T-helper 1 cell treated with Interleukin-12 subunit alpha and Interleukin-12 subunit beta and Interleukin-4 antibody, amounts not matched to agents 30 ng/mL and 1 ng/mL, for 36 hours (primary cell): ENCODE measurements at regions not wholly inside any gene's neighbourhood (a gene's known extent, or its start where the extent isn't known, plus 50 kb on each side); places are given as distances from the start of the nearest gene placed in this dataset.

Source experiments
- intact Hi-C: fragments of 100-400 bp; cut with micrococcal nuclease; formaldehyde crosslinking; loops from one replicate; pipeline ENCODE4 v1.15.1; 2024

DNA sequence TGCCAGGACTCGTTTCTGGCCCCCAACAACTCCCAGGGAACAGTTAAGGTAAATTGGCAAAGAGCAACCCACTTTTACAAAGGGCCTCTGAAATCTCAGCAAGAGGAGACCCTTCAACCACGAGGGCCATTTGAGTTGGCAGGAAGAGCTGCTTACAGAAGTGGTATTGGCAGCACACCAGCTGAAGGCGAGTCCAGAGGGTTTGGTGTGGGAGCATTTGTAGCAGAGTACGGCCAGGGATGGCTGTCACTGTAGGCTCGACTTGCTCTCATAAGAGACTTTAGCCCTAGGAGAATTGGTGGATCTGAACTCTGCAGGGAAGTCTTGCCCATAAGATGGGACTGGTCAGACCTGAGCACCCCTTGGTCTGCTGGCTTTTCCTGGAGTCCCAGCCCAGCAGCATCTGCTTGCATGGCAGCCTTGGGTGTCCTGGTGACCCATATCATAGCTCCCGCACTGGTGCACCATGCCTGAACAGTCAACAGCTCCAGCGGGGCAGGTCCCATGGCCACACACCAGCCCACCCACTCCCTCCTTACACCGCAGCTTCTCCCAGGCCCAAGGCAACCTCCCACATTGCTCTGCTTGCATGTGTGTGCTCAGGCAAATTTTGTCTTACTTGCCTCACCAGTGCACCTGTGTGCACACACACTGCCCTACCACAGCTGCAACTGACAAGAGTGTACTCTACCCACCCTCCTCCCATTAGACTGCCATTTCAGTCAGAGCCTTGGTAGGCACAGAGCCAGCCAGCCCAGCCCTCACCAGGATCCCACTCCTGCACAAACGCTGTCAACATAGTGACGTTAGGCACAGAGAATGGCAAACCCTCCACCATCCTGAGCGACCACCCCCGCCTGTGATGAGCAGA lies 861.6 kb upstream of the DPPA4 start:
- intact Hi-C loops, result no loop called here

DNA sequence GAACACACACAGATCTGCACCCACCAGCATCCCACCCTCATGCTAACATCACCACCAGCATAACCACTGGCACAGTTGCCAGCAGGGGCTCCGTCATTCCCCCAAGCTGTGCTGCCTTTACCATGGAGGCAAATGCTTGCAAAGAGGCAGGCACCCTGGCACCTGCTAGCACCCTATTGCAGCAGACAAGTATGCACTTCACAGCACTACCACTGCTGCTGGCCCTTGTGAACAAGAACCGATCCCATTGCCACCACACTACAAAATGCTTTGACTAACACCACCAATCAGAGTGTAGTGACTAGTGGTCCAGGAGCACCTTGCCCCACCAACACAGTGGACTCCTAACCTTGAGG lies 862.2 kb upstream of the DPPA4 start:
- intact Hi-C loops, result no loop called here

DNA sequence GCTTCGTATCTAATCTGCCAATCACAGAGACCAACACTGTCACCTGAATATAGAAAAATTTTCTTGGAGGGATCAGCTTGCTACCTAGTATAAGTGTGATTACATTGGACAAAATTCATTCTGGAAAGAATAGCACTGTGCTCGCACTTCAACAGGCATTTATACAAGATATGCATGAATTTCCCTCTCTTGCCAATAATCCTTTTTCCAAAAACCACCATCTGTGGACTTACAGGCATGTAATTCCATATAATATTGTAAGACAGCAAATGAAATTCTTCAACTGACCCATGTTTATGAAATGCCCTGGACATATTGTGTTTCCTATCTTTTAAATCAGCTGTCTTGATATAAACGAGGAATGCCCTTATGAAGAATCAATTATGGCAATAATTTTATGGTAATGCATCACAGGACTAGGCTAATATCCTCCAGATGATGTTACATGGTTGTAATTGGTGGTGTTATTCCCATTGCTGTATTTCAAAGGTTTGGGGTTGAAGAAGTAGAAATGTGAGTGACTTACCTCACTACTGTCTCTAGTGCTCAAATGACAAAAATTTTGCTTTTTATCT lies 861.4 kb upstream of the NECTIN3 start:
- intact Hi-C loops, result no loop called here

DNA sequence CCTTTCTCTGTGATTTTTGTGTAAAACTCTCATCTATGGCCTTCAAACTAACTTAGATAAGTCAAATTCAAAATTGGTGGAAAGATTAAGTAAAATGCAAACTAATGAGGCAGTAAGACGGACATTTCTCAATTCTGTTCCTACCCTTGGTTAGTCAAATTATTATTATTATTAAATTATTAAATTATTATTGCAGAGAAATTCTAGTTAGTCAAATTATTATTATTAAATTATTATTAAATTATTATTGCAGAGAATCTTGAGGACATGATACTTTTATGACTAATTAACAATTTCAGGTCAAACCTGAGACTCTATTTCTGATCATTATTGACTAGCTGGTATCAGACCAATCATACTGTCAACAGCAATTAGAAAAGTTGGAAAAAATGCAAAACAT lies 845.0 kb upstream of the NECTIN3 start:
- intact Hi-C loops, result no loop called here

DNA sequence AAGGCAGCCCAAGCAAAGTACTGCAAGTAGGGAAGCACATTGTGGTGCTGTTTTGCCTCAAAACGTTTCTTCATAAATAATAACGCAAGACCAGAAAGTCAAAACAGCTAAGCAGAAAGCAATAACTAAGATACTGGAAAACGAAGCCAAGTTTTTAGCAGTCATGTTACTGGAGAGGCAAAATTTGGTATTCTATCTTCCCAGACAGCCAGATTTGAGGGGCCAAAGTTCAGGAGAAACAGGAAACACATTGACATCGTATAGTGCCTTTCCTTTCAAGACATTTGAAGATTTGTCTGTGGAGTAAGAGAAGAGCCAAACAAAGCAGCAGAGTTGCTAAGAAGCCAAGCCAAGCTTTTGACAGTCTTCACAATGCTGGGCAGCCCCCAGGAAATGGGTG lies 843.6 kb upstream of the NECTIN3 start:
- intact Hi-C loops, result no loop called here

DNA sequence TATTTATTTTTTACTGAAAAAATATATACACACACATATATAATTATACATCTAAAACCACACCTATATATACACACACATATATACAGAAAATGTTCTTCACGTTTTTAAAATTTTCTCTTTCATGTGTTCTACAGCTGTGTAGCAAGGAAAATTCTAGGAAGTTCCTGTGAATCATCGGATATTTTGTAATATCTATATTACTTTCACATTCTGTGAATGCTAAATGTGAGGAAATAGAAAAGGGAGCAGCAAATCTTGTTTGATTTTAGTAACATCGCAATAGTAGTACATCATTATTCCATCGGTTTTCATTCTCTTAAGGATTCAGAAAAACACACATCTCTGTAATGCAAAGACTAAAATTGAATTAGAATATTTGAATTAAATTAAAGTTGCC lies 836.8 kb upstream of the NECTIN3 start:
- intact Hi-C loops, result no loop called here

DNA sequence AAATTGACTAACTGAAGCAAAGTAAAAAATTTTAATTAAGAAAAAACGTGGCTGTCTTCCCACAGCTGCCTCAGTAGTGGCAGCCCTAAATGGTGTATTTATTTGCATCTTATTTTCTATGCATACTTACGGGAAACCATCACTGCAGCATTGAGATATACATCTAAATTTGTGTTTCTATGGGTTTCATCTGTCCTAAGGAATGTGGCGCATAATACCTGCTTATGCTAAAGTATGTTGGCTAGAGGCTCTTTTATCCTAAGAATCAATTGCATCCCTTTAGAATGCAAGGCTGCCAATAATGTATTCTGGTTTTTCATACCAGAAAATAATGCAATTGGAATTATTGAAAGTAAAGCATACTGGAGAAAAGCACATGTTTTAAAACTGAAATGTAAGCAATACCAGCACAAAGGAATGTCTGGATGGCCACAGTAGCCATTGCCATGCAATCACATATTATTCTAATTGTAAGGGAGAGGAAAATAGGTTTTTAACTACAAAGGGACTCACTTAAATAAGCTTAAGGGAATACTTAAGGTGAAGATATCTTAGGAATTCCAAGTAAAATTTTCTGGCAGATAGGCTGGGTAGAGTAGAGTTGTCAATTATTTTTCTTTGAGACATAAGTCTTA lies 834.5 kb upstream of the NECTIN3 start:
- intact Hi-C loops, result no loop called here

DNA sequence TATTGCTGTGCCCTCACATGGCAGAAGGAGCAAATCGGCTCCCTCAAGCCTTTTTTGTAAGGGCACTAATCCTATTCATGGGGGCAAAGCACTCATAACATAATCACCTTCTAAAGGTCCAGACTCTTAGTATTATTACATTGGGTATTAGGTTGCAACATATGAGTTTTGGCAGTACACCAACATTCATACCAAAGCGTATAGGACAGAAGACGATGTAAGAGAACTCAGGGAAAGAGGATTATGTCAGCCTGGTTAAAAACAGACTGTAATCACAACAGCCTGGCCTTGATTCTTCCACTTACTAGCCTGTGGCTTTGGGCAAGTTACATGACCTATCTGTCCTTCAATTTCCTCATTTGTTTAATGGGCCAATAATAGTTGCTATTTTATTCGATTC lies 828.5 kb upstream of the NECTIN3 start:
- intact Hi-C loops, result no loop called here

DNA sequence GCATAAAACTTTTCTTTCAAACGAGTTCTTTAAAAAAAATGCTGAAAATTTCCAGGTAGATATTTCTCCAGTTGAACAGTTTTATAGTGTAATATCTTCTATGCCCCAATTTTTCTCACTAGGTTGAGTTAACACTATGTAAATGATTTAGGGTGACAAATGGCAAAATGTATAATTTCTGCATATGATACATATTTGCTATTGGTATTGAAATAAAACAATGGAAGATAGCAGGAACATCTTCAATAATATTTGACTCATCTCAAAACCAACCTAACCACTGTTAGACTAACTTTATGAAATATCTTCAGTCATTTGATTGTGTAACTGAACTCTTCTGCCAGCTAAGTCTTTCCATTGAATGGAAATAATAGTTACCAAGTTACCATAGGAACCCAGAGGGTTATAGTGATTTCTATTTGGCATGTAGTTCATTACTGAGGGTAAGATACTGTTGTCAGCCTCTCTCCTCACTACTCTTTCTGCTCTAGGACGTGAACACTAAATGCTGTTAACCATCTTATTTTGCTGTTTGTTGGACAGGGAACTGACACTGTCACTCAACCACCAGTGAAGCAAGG lies 824.7 kb upstream of the NECTIN3 start:
- intact Hi-C loops, result no loop called here

DNA sequence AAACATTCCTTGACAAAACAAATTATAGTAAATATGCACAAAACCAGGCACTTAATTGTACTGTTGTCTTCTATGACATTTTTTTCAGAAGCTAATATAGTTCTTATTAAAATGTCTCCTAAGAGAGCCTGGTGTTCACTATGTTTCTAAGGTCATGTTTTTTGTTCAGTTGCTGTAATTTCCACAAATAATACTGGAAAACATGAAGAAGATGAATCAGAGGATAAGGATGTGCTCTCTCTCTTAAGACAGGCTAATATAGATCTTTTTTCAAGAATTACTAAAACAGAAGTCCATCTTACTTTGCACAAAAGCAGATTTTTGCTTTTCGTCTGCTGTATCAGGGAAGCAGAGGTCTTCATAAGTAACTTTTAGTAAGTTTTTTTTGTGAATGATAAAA lies 823.0 kb upstream of the NECTIN3 start:
- intact Hi-C loops, result no loop called here

DNA sequence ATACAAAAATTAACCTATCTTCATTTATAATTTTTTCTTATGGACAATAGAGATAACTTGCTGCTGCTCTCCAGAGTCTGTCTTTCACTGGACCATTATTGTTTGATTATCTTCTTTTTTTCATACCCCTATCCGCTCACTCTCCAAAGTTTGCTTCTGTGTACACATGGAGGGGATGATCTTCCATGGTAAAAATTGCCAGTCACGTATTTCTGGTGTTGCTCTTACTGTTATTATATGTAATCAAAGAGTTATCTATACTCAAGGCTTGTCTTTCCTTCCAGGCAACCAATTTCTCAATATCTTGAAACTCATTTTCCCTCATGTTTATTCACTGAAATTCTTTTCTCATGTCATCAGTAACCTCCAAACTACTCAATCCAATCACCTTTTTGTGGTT lies 817.8 kb upstream of the NECTIN3 start:
- intact Hi-C loops, result no loop called here

DNA sequence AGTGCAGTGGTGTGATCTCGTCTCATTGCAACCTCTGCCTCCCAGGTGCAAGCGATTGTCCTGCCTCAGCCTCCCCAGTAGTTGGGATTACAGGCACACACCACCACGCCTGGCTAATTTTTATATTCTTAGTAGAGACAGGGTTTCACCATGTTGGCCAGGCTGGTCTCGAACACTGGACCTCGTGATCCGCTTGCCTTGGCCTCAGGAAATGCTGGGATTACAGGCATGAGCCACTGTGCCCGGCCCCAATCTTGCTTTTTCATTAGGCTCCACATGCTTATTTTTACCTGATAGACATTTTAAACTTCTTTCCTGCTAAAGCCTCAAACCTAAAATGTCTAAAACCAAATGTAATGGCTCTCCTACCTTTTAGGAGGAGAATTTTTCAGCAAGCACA lies 817.0 kb upstream of the NECTIN3 start:
- intact Hi-C loops, result no loop called here

DNA sequence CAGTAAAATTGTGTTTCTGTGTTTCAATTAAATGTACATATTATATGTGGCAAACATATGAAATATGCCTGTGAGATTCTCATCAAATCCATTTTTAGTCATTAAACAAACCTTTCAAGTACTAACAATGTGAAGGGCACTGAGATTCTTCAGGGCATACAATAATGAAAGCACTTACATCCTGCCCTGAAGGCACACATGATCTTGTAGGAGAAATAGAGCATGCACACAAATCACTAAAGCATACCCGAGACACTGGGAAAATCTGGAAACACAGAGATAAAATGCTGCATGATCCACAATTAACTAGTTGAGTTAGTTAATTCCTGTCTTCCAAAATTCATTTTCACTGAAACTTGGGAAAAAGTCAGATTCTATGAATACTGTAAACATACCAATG lies 810.5 kb upstream of the NECTIN3 start:
- intact Hi-C loops, result no loop called here

DNA sequence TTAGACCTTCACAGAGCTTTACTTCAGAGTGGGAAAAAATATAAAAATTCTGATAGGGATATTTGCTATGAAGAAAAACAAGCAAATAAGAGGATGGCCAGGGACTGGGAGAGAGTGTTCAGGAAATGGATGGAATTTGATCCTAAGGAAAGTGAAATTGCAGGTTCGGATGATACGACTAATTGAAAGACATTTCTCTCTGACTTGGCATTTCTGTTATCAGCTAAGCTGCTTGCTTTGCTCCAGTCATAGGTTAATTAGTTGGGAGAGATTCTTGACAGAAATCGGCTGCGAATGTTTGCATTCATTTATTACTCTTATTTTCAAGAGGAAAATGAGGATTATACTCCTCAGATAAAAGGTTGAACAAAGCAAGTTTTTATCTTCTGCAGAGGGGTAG lies 808.7 kb upstream of the NECTIN3 start:
- intact Hi-C loops, result no loop called here

DNA sequence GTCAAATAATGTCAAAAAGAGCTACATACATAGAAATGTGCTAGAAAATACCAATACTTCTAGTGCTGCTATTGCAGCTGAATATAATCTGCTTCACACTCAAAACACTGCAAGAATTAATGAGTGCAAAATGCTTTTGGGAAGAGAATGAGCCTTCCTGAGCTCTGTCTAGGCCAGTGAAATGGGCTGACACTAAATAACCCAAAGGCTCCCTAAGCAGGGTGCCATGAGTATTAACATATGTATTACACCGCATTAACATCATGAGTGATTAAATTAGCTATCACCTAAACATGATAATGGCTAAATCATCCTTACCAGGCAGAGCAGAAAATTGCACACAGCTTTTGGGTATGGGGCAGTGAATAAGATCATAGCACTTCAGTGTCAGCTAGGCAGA lies 806.3 kb upstream of the NECTIN3 start:
- intact Hi-C loops, result no loop called here

DNA sequence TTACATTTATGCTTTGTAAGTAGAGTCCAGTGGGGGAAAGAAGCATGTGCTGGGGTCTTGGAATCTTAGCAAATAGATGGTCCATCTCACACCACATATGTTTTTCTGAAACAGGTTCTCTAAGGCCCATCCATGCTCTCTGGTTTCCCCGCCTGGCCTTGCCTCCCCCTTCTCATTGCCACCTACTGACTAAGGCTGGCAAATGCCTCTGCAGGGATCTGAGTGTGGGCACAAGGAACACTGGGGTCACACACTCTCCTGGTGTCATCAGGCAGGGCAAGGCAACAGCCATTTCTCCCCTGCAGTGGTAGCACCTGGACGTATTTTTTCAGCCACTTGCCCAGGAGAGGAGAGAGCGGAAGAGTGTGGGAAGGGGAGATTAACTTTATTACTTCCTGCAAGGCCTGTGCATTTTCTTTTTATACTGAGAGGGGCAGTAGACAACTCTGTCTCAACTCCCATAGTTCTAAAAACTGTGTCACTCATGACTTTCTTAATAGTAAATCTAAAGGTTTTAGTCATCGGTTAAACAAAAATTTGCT lies 804.2 kb upstream of the NECTIN3 start:
- intact Hi-C loops, result no loop called here

DNA sequence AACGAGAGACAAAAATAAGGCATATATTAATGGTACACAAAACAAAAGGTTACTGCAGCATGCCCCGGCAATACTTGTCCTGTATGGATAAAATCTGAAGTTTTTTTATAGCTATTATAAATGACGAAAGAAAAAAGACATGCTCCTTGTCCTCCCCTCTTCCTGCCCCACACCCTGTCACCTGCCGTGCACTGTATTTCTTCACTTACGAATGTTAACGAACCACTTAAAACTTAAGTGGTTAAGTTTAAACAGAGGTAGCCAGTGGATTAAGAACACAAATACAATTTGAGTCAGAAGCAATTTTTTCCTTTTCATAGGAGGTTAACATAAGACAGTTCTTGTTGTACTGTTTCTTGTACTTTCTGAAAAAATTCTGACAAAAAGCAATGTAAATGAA lies 799.1 kb upstream of the NECTIN3 start:
- intact Hi-C loops, result no loop called here

DNA sequence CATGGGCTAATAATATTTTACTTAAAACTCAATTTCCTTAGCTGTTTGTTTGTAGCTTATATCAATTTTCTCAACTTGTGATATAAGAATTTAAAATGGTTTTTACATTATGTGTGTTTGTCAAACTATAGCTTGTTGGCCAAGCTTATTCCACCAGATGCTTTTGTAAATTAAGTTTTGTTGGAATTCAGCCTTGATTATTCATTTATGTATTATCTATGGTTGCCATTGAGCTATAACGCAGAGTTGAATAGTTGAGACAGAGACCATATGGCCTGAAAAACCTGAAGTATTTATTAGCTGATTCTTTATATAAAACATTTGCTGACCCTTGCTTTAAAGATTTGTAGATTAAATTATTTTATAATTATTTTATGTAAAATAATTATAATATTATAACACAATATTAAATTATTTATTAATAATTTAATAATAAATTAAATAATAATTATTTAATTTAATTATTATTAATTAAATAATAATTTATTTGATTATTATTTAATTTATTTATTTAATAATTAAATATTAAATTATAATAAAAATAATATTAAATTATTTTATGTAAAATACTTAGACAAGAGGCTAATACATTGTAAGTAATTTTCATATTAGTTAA lies 779.6 kb upstream of the NECTIN3 start:
- intact Hi-C loops, result no loop called here

DNA sequence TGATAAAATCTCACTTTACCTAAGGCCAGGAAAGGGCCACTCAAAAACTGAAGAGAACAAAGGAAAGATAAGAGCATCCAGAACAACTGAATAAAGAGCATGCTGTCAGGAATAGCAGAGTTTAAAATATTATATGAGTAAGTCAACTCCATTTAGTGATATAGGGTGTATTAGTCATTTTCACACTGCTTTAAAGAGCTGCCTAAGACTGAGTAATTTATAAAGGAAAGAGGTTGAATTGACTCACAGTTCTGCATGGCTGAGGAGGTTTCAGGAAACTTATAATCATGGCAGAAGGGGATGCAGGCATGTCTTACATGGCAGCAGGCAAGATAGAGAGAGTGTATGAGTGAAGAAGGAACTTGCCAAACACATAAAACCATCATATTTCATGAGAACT lies 778.0 kb upstream of the NECTIN3 start:
- intact Hi-C loops, result no loop called here

DNA sequence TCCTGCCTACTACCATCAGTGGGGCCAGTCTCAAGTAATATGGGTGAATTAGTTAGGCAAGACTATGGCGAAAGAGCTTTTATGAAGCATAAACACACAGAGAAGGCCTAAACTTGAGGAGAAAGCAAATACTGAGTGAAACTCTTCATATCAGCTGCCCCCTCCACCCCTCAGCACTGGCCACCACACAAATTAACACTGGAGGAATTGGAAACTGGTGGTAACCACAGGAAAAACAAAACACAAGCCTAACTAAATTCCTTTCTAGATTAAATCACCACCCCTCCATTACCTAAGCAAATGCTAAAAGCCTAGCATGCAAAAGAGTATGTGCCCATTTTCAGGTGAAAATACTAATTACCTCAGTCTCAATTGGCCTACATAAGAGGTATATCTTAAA lies 774.7 kb upstream of the NECTIN3 start:
- intact Hi-C loops, result no loop called here

DNA sequence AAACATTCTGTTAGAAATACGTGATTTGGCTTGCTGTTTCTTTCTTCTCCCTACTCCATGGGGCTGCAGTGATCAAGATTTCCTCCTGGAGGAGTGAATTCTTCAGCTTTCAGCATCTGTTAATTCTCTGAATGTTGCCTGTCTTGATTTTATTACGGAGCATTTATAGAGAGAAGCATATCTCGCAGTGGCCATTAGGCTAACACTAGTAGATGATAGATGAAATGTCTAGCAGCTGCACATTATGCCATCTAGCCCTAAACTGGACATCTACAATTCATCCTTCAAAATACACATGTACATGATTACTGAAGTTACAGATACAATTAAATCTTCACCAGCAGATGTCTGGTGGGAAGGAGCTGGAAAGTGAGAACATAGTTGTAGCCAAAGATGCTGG lies 769.8 kb upstream of the NECTIN3 start:
- intact Hi-C loops, result no loop called here
